GM18520 (cell line): ENCODE measurements at regions not wholly inside any gene's neighbourhood (a gene's known extent, or its start where the extent isn't known, plus 50 kb on each side); places are given as distances from the start of the nearest gene placed in this dataset.

ENCODE experiments used
- ATAC-seq: cut with Tn5 transposase; IDR thresholded peaks from one replicate; pipeline ENCODE4 v1.9.1; 2021; ENCODE audit not compliant: unreplicated experiment

- ATAC-seq: no peak
These were observed 240.7 kb upstream of the MBL2 start for GRCh38 chr10:53013201-53013810.

GRCh38 chr10:53009961-53010907 lies 237.7 kb upstream of the MBL2 start:
- ATAC-seq: no peak

- no peak for ATAC-seq
These were observed 234.9 kb upstream of the MBL2 start for GRCh38 chr10:53007527-53007842.

DNA sequence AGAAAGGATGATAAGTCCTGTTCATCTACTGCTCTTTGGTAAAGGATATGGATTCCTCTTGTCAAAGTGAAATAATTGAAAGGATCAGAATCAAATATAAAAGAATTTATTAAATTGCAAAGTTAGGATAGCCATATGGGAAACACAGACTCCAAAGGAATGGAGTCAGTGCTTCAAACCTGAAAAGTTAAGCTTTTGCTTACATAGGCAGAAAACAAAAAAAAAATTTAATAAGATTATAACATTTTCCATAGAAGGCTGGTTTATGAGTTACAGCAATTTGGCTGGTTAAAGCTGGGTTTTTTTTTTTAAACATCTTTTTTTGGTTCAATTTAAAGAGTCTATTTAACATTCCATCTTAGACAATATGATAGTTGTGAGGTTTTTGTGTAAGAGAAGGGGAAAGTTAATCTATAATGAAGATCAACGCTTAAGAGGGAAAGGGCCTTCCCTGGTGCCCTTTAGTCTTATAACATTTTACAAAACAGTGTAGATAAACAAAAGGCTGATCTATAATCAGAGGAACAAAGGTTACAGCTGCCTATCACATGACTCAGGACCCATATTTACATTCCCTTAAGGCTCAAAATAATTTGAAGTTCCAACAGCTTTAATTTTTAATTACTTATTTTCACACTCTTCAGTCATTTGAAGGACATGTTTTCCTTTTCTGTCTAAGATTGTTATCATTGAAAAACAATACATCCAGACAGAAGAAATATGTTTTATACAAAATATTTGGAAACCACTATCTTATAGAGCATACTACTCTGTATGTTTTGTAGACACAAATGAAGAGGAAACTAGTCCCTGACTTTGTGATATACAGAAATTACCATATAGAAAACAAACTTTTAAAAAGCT lies 234.3 kb upstream of the MBL2 start:
- ATAC-seq: no peak

GRCh38 chr10:53005612-53006345 lies 233.2 kb upstream of the MBL2 start:
- no peak for ATAC-seq

- ATAC-seq: no peak
These were observed 230.5 kb upstream of the MBL2 start for GRCh38 chr10:53003094-53003493.

GRCh38 chr10:52999681-53000080 lies 227.1 kb upstream of the MBL2 start:
- no peak for ATAC-seq

DNA sequence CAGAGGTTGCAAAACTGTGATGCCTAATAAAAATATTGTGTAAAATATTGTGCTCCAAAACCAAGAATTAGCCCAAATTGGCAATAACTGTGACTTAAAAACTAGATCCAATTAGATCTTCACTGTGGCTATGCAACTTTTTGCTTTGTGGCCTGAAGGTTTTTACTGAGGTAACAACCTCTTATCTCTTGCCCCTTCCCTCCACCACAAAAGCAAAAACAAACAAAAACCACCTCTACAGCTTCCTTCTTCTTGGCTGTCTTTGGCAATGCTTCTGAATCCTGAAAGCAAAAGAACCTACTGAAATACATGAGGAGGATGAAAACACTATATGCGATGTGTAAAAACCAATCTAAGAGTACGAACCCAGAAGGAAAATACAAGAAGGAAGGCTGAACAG lies 226.7 kb upstream of the MBL2 start:
- no peak for ATAC-seq

- no peak for ATAC-seq
These were observed 224.4 kb upstream of the MBL2 start for GRCh38 chr10:52997007-52997406.

- no peak for ATAC-seq
These were observed 221.8 kb upstream of the MBL2 start for GRCh38 chr10:52994370-52994769.

- ATAC-seq: no peak
These were observed 220.5 kb upstream of the MBL2 start for GRCh38 chr10:52993109-52993508.

- ATAC-seq: no peak
These were observed 220.0 kb upstream of the MBL2 start for GRCh38 chr10:52992567-52992966.

DNA sequence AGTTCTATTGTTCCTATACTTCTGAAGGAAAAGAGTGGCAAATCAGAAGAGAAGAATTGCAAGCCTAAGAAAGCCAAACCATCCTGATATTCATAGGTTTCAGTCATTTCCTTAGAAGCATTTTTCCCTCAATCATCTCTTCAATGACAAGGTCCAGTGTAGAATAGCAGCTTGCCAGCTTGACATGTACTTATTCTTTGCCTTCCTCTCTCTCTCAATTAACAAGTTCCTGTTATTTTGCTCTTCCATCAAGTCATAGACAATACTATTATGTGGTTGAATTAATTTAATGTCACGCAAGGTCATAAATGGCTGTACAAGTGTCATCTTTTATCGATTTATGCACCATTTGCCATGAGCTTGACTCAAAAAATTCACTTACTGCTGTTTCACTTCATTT lies 216.3 kb upstream of the MBL2 start:
- ATAC-seq: no peak

DNA sequence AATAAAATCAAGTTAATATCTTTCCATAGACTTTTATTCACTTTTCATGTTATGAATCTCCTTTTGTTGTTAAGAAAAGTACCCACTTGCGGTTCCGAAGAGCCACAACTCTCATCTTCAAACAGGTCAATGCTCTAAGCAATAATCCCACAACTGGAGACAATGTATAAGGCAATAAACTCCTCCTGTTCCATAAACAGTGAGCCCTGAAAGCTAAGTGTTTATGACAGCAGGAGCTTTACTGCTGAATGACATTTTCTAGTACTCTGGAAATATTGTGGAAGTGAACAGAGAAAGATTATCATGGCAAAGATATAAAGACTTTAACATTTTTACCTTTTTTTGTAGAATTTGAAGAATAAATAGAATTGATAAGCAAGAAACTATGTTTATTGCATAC lies 213.5 kb upstream of the MBL2 start:
- ATAC-seq: no peak

DNA sequence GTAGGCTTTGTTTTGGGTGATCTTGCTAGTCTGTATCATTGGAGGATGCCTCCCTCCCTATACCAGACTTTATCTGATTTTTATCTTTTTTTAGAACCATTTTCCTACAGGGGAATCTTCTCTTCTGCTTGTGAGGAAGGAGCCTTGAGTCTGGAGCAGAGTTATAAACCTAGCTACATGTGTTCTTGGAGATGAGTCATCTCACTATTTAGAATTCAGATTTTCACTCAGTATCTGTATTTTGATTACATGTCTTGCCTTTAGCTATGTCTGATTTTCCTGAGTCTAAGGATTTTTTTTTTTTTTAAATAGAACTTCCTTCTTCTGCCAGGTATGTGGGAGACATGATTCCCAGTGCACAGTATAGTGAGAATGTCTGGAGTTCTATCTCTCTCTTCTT lies 211.6 kb upstream of the MBL2 start:
- no peak for ATAC-seq

- no peak for ATAC-seq
These were observed 206.9 kb upstream of the MBL2 start for GRCh38 chr10:52979295-52979990.

- no peak for ATAC-seq
These were observed 205.0 kb upstream of the MBL2 start for GRCh38 chr10:52977581-52977980.

DNA sequence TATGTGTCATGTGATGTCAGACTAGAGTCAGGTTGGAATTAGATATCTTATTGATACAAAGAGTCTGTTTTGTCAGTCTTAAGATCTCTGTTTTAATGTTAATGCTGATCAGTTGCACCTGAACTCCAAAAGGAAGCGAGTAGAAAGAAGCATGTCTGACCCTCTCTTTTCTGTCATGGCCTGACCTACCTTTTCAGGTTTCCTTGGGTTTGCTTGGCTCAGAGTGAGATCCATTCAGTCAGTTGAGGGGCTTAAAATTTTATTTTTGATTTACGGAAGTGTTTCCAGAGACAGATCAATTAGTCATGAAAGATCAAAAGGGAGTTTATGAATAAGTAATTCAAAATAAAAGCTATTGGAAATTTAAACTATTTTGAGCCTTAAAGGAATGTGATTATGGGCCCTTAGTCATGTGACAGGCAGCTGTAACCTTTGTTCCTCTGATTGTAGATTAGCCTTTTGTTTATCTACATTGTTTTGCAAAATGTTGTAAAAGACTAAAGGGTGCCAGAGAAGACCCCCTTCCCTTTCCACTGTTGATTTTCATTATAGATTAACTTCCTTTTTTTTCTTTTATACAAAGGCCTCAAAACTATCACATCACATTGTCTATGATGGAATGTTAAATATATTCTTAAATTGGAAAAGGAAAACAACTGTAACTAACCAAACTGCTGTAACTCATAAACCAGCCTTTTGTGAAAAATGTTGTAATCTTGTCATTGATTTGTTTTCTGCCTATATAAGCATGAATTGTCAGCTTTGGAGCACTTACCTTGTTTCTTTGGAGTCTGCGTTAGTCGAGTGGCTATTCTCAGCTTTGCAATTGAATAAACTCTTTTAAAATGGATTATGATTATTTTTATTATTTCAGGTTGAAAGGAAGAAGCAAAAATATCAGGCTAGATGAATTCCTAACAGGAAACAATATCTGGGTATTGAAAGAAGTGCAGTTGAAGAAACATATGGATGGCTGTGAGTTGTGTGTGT lies 195.5 kb upstream of the MBL2 start:
- no peak for ATAC-seq

GRCh38 chr10:52966904-52967303 lies 194.3 kb upstream of the MBL2 start:
- no peak for ATAC-seq
